MG63 (cell line): ENCODE measurements at regions not wholly inside any gene's neighbourhood (a gene's known extent, or its start where the extent isn't known, plus 50 kb on each side); places are given as distances from the start of the nearest gene placed in this dataset.

ENCODE experiments used
- DNase-seq: peaks from one replicate; pipeline ENCODE4 v3.0.0-alpha.2; 2020
- H3K27me3 ChIP-seq: fragments of 250-450 bp; sonication (Bioruptor Pico); 2 replicates; pipeline ENCODE4 v1.5.1; 2020; ENCODE audit warnings: mild to moderate bottlenecking, moderate library complexity
- H3K36me3 ChIP-seq: fragments of 250-450 bp; sonication (Bioruptor Pico); 2 replicates; pipeline ENCODE4 v1.5.1; 2020; ENCODE audit warnings: mild to moderate bottlenecking, moderate library complexity
- H3K4me3 ChIP-seq: fragments of 250-450 bp; sonication (Bioruptor Pico); 2 replicates; pipeline ENCODE4 v1.5.1; 2020; ENCODE audit warnings: mild to moderate bottlenecking, moderate library complexity
- H3K9me3 ChIP-seq: fragments of 250-450 bp; sonication (Bioruptor Pico); 2 replicates; pipeline ENCODE4 v1.5.1; 2020; ENCODE audit warnings: mild to moderate bottlenecking, moderate library complexity

GRCh38 chr10:132115732-132116131 lies 50.0 kb downstream of the JAKMIP3 start:
- Histone ChIP-seq H3K36me3 (no peaks in the 10 kb centered on the region), H3K27me3 (no peaks in the 10 kb centered on the region), H3K4me3 (no peak overlapping the region), H3K9me3 (no peaks in the 10 kb centered on the region)
- peak; percentile 58 for DNase-seq

- no peak overlapping the region for H3K4me3 ChIP-seq
- H3K27me3 ChIP-seq = no peaks in the 10 kb centered on the region
- no peak for DNase-seq
- no peaks in the 10 kb centered on the region for H3K36me3 ChIP-seq
- no peaks in the 10 kb centered on the region for H3K9me3 ChIP-seq
Observed at GRCh38 chr10:132117146-132117545, 51.4 kb downstream of the JAKMIP3 start.

GRCh38 chr10:132117636-132118190 lies 52.0 kb downstream of the JAKMIP3 start:
- no peak for DNase-seq
- Histone ChIP-seq H3K36me3 (no peaks in the 10 kb centered on the region), H3K4me3 (no peak overlapping the region), H3K27me3 (no peaks in the 10 kb centered on the region), H3K9me3 (no peaks in the 10 kb centered on the region)

GRCh38 chr10:132118366-132118765 lies 52.6 kb downstream of the JAKMIP3 start:
- Histone ChIP-seq H3K36me3 (no peaks in the 10 kb centered on the region), H3K27me3 (no peaks in the 10 kb centered on the region), H3K4me3 (no peak overlapping the region), H3K9me3 (no peaks in the 10 kb centered on the region)
- DNase-seq = no peak

GRCh38 chr10:132120200-132120599 lies 54.5 kb downstream of the JAKMIP3 start:
- DNase-seq = no peak
- no peaks in the 10 kb centered on the region for H3K36me3 ChIP-seq
- no peak overlapping the region for H3K4me3 ChIP-seq
- no peaks in the 10 kb centered on the region for H3K9me3 ChIP-seq
- H3K27me3 ChIP-seq = no peaks in the 10 kb centered on the region

GRCh38 chr10:132120734-132121510 lies 55.2 kb downstream of the JAKMIP3 start:
- H3K9me3 ChIP-seq = no peaks in the 10 kb centered on the region
- no peaks in the 10 kb centered on the region for H3K27me3 ChIP-seq
- no peaks in the 10 kb centered on the region for H3K36me3 ChIP-seq
- H3K4me3 ChIP-seq = no peak overlapping the region
- DNase-seq = no peak

- H3K27me3 ChIP-seq = no peaks in the 10 kb centered on the region
- H3K9me3 ChIP-seq = no peaks in the 10 kb centered on the region
- H3K36me3 ChIP-seq = no peaks in the 10 kb centered on the region
- no peak for DNase-seq
- H3K4me3 ChIP-seq = no peak overlapping the region
Observed at GRCh38 chr10:132121511-132121830, 55.7 kb downstream of the JAKMIP3 start.

- no peaks in the 10 kb centered on the region for H3K9me3 ChIP-seq
- no peak for DNase-seq
- no peak overlapping the region for H3K4me3 ChIP-seq
- no peaks in the 10 kb centered on the region for H3K27me3 ChIP-seq
- H3K36me3 ChIP-seq = no peaks in the 10 kb centered on the region
Observed at GRCh38 chr10:132122097-132122861, 56.5 kb downstream of the JAKMIP3 start.

- Histone ChIP-seq H3K4me3 (no peak overlapping the region), H3K9me3 (no peaks in the 10 kb centered on the region), H3K36me3 (no peaks in the 10 kb centered on the region), H3K27me3 (no peaks in the 10 kb centered on the region)
- DNase-seq = no peak
Observed at GRCh38 chr10:132122939-132123445, 57.2 kb downstream of the JAKMIP3 start.

GRCh38 chr10:132123606-132124005 lies 57.9 kb downstream of the JAKMIP3 start:
- DNase-seq = no peak
- no peaks in the 10 kb centered on the region for H3K9me3 ChIP-seq
- H3K27me3 ChIP-seq = no peaks in the 10 kb centered on the region
- no peak overlapping the region for H3K4me3 ChIP-seq
- no peaks in the 10 kb centered on the region for H3K36me3 ChIP-seq

GRCh38 chr10:132124201-132124920 lies 58.6 kb downstream of the JAKMIP3 start:
- no peak for DNase-seq
- Histone ChIP-seq H3K4me3 (no peak overlapping the region), H3K27me3 (no peaks in the 10 kb centered on the region), H3K9me3 (no peaks in the 10 kb centered on the region), H3K36me3 (no peaks in the 10 kb centered on the region)

GRCh38 chr10:132129431-132129830 lies 57.3 kb upstream of the DPYSL4 start:
- no peak for DNase-seq

GRCh38 chr10:132130286-132131265 lies 56.2 kb upstream of the DPYSL4 start:
- H3K4me3 ChIP-seq = no peak overlapping the region
- no peaks in the 10 kb centered on the region for H3K9me3 ChIP-seq
- no peaks in the 10 kb centered on the region for H3K36me3 ChIP-seq
- H3K27me3 ChIP-seq = no peaks in the 10 kb centered on the region
- DNase-seq = no peak

More at GRCh38 chr10:132129431-132129830, 57.3 kb upstream of the DPYSL4 start:
- Histone ChIP-seq H3K9me3 (no peaks in the 10 kb centered on the region), H3K27me3 (no peaks in the 10 kb centered on the region), H3K4me3 (no peak overlapping the region), H3K36me3 (no peaks in the 10 kb centered on the region)

- Histone ChIP-seq H3K4me3 (no peak overlapping the region), H3K9me3 (no peaks in the 10 kb centered on the region), H3K36me3 (no peaks in the 10 kb centered on the region), H3K27me3 (no peaks in the 10 kb centered on the region)
- DNase-seq = no peak
Observed at GRCh38 chr10:132131581-132132420, 54.9 kb upstream of the DPYSL4 start.

- no peaks in the 10 kb centered on the region for H3K36me3 ChIP-seq
- H3K27me3 ChIP-seq = no peaks in the 10 kb centered on the region
- no peaks in the 10 kb centered on the region for H3K9me3 ChIP-seq
- no peak for DNase-seq
- no peak overlapping the region for H3K4me3 ChIP-seq
Observed at GRCh38 chr10:132132421-132132841, 54.3 kb upstream of the DPYSL4 start.
